HEK293T (cell line): ENCODE measurements at regions not wholly inside any gene's neighbourhood (a gene's known extent, or its start where the extent isn't known, plus 50 kb on each side); places are given as distances from the start of the nearest gene placed in this dataset.
"Not testable (repeated sequence)": the region's sequence is repeated elsewhere in the genome, so short reads cannot be mapped to it uniquely, and the experiment has no call there.

ENCODE experiments used
- CTCF ChIA-PET: fragments of 350-600 bp; formaldehyde crosslinking; extraction: SDS; loops from one replicate; lab custom pipeline; 2021; ENCODE audit warnings: antibody characterized with exemption, inconsistent platforms; lab: Yijun Ruan, JAX
- POLR2A ChIA-PET: fragments of 350-600 bp; formaldehyde crosslinking; extraction: SDS; loops from one replicate; lab custom pipeline; 2020; ENCODE audit warnings: antibody characterized with exemption, inconsistent platforms; lab: Yijun Ruan, JAX
- DNase-seq: peaks from one replicate; pipeline ENCODE4 v3.0.0; 2012; ENCODE audit warnings: mixed read lengths; ENCODE audit errors: extremely low spot score
- ARNT ChIP-seq: fragments of 450-650 bp; IDR thresholded peaks from 2 replicates; pipeline ENCODE4 v1.6.1; 2017; ENCODE audit warnings: mild to moderate bottlenecking
- BHLHE40 ChIP-seq: fragments of 450-650 bp; IDR thresholded peaks from 2 replicates; pipeline ENCODE4 v1.6.1; 2016; ENCODE audit warnings: mild to moderate bottlenecking, moderate library complexity, borderline replicate concordance
- CTBP1 ChIP-seq: fragments of 450-650 bp; IDR thresholded peaks from 2 replicates; pipeline ENCODE4 v1.6.1; 2016; ENCODE audit warnings: borderline replicate concordance
- ELF4 ChIP-seq: fragments of 450-650 bp; IDR thresholded peaks from 2 replicates; pipeline ENCODE4 v1.6.1; 2017; ENCODE audit warnings: antibody characterized with exemption
- FOXA1 ChIP-seq: fragments of 450-650 bp; IDR thresholded peaks from 2 replicates; pipeline ENCODE4 v1.6.1; 2016; ENCODE audit warnings: mild to moderate bottlenecking
- FOXK2 ChIP-seq: fragments of 450-650 bp; IDR thresholded peaks from 2 replicates; pipeline ENCODE4 v1.6.1; 2016; ENCODE audit warnings: mild to moderate bottlenecking
- FOXM1 ChIP-seq: fragments of 450-650 bp; IDR thresholded peaks from 2 replicates; pipeline ENCODE4 v1.6.1; 2017; ENCODE audit warnings: mild to moderate bottlenecking, borderline replicate concordance
- HDGF ChIP-seq: fragments of 450-650 bp; IDR thresholded peaks from 2 replicates; pipeline ENCODE4 v1.6.1; 2017; ENCODE audit warnings: antibody characterized with exemption, borderline replicate concordance
- L3MBTL2 ChIP-seq: fragments of 450-650 bp; conservative IDR thresholded peaks from 2 replicates; pipeline ENCODE4 v1.6.1; 2016; ENCODE audit warnings: mild to moderate bottlenecking
- LEF1 ChIP-seq: fragments of 450-650 bp; IDR thresholded peaks from 2 replicates; pipeline ENCODE4 v1.6.1; 2017; ENCODE audit warnings: mild to moderate bottlenecking, borderline replicate concordance
- NFRKB ChIP-seq: fragments of 450-650 bp; IDR thresholded peaks from 2 replicates; pipeline ENCODE4 v1.6.1; 2016; ENCODE audit warnings: mild to moderate bottlenecking, moderate library complexity
- PKNOX1 ChIP-seq: fragments of 450-650 bp; IDR thresholded peaks from 2 replicates; pipeline ENCODE4 v1.6.1; 2016
- SP1 ChIP-seq: fragments of 450-650 bp; IDR thresholded peaks from 2 replicates; pipeline ENCODE4 v1.6.1; 2017
- SUZ12 ChIP-seq: fragments of 450-650 bp; IDR thresholded peaks from 2 replicates; pipeline ENCODE4 v1.6.1; 2016; ENCODE audit warnings: mild to moderate bottlenecking
- TARDBP ChIP-seq: fragments of 450-650 bp; IDR thresholded peaks from 2 replicates; pipeline ENCODE4 v1.6.1; 2016
- ZNF384 ChIP-seq: fragments of 450-650 bp; IDR thresholded peaks from 2 replicates; pipeline ENCODE4 v1.6.1; 2016

DNA sequence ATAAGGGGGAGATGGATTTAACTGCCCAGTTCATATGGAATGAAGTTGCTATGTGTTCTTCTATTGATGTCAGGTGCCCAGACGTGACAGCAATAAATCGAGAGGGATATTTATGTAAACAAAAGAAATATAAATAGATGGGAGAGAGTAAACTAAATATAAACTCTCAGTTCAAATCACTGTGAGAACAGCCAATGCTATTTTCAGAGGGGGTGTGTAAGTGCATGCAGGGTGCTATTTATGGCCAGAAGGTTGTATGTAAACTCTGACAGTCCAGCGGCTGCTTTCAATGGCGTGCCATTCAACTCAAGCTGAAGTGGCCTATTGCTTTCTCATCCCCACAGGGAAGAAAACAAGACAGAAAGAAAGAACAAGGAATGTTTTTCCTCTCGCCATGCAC, 127.2 kb downstream of the KCNA5 start:
- ChIA-PET CTCF (interaction anchor here (0.7 to 1.3 kb wide), 3 partner anchors 13 to 625 kb away, joined by 3 to 5 read pairs (median 3); no protein-coding TSS in a partner anchor), POLR2A (no interaction called here)
- no peak for DNase-seq
- TF ChIP-seq SP1 = no peak
- no peak for TF ChIP-seq TARDBP
- no peak for TF ChIP-seq ELF4

DNA sequence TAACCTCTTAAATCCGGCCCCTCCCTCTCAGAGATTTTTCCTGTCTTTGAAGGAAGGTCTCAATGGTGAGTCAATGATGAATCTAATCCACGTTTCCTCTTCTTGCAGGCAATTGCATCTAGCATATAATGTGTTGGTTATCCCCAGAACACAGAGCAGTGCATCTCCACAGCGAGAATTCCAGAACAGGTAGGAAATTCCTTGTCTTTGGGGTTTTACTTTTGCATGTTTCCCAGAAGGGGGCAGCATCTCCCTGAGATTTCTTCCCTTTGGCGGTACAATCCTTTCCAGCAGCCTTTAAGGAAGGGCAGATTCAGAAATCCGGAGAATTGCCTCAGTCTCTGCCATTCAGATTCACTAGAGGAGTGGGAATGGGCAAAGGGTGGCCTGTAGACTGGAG, 128.0 kb downstream of the KCNA5 start:
- TF ChIP-seq HDGF (no peak), FOXA1 (no peak), TARDBP (no peak), CTBP1 (no peak), ELF4 (no peak)
- peak; percentile 42 for DNase-seq
- POLR2A ChIA-PET = no interaction called here
- CTCF ChIA-PET = interaction anchor here (0.7 to 1.3 kb wide), 3 partner anchors 13 to 624 kb away, joined by 3 to 5 read pairs (median 3); no protein-coding TSS in a partner anchor

DNA sequence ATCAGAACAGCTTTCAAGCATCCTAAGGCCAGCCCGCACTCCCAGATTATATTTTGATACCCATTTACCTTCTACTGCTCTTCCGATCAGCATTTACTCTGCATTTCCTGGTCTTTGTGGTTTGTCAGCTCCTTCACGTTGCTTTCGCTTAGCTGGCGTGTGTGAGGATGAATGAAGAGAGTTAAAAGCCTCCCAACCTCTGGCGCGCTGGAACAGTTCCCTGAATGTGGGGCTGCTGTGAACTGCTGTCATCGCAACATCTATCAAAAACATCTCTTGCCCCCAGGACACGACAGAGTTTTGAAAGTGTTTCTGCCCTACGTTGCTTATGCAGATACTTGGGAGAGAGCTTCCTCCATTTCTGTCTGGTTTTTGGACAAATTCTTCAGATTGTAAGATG, 129.2 kb downstream of the KCNA5 start:
- CTCF ChIA-PET = interaction anchor here (0.7 kb wide), 1 partner anchor 529 kb away, joined by 3 read pairs; no protein-coding TSS in a partner anchor
- POLR2A ChIA-PET = no interaction called here
- DNase-seq = no peak
- TF ChIP-seq ARNT (no peak), PKNOX1 (no peak), NFRKB (no peak), FOXK2 (no peak), BHLHE40 (no peak), ZNF384 (no peak), L3MBTL2 (no peak), CTBP1 (no peak), FOXA1 (no peak), FOXM1 (no peak), ELF4 (no peak), LEF1 (no peak), SUZ12 (no peak), SP1 (no peak), TARDBP (no peak), HDGF (no peak)

DNA sequence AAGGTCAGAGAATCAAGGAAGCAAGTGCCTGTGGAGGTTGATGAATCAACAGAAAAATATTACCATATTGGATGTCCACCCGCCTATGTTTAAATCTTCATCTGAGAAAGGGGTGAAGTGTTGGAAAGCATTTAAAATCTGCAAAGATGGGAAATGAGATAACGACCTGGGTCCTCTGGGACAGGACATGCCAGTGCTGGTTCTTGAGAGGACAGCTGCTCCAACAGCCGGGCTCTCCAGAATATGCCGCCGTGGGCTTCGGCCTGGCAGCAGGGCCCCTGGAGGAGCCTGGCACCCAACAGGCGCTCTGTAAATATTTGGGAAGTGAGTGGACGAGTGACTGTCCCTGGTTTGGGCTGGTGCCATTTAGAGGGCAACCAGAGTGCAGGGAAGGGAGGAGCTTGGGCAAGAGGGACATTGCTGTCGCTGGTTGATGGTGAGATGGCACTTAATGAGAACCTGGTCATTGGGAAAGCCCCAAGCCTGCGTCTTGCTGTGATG, 129.9 kb downstream of the KCNA5 start:
- POLR2A ChIA-PET = no interaction called here
- CTCF ChIA-PET = interaction anchor here (0.6 to 0.7 kb wide), 2 partner anchors 38 to 530 kb away, joined by 3 read pairs; no protein-coding TSS in a partner anchor
- no peak for TF ChIP-seq FOXA1
- no peak for TF ChIP-seq TARDBP
- no peak for TF ChIP-seq ELF4
- TF ChIP-seq NFRKB = no peak
- no peak for TF ChIP-seq FOXM1
- TF ChIP-seq PKNOX1 = no peak
- no peak for TF ChIP-seq SP1
- TF ChIP-seq SUZ12 = no peak
- no peak for TF ChIP-seq CTBP1
- TF ChIP-seq BHLHE40 = no peak
- no peak for TF ChIP-seq ARNT
- TF ChIP-seq FOXK2 = no peak
- no peak for TF ChIP-seq ZNF384
- no peak for DNase-seq

- DNase-seq, POLR2A ChIA-PET, CTCF ChIA-PET: not testable (repeated sequence)
Measured at GRCh38 chr12:5175415-5175814, 131.7 kb downstream of the KCNA5 start.

DNA sequence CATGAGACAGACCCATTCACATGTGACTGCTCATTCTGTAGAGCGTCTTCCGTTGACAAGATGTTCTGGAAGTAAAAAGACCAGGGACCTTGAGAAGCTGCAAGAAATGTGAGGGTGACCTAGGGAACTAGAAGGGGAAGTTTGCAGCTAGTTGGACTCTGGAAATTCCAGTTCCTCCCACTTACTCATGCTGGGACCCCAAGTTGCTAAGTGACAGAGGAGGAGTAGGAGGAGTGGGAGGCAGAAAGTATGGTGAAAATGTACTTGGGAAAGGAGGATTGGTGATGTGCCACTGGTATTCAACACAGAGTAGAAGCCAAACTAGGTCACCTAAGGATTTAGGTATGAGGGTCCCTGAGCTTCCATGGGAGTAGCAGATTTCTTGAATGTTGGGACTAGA, 132.4 kb downstream of the KCNA5 start:
- ChIA-PET CTCF (no interaction called here), POLR2A (no interaction called here)
- DNase-seq = no peak
- no peak for TF ChIP-seq LEF1
- no peak for TF ChIP-seq BHLHE40
- no peak for TF ChIP-seq FOXA1
- TF ChIP-seq PKNOX1 = no peak
- no peak for TF ChIP-seq HDGF
- no peak for TF ChIP-seq CTBP1
- no peak for TF ChIP-seq TARDBP
- TF ChIP-seq SP1 = no peak

DNA sequence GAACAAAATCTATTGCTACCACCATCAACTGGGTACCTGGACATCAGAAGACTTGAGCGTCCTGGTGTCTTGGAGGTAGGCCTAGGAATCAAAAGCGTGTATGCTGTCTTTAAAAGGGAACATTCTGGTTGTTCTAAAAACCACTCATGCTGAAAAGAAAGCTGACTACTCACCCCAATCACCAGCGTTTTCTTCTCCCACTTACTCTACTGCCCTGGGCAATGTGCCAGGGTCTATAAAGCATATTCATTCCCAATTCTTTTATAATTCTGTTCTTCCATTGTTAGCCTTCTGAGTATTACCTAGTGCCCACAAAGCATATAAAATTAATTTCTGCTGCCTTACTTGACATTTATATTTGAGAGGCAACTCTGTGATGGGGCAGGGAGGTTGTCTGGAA, 133.4 kb downstream of the KCNA5 start:
- POLR2A ChIA-PET = no interaction called here

More for the DNA sequence above, 133.4 kb downstream of the KCNA5 start:
- no peak for DNase-seq
- TF ChIP-seq ELF4 (no peak), ARNT (no peak), TARDBP (no peak), BHLHE40 (no peak), FOXM1 (no peak), L3MBTL2 (no peak), NFRKB (no peak), SP1 (no peak), SUZ12 (no peak), ZNF384 (no peak), HDGF (no peak), PKNOX1 (no peak)
- CTCF ChIA-PET = no interaction called here
